ENCODE measurements at regions not wholly inside any gene's neighbourhood (a gene's known extent, or its start where the extent isn't known, plus 50 kb on each side); places are given as distances from the start of the nearest gene placed in this dataset.
"Not testable (repeated sequence)": the region's sequence is repeated elsewhere in the genome, so short reads cannot be mapped to it uniquely, and the experiment has no call there.

DNA sequence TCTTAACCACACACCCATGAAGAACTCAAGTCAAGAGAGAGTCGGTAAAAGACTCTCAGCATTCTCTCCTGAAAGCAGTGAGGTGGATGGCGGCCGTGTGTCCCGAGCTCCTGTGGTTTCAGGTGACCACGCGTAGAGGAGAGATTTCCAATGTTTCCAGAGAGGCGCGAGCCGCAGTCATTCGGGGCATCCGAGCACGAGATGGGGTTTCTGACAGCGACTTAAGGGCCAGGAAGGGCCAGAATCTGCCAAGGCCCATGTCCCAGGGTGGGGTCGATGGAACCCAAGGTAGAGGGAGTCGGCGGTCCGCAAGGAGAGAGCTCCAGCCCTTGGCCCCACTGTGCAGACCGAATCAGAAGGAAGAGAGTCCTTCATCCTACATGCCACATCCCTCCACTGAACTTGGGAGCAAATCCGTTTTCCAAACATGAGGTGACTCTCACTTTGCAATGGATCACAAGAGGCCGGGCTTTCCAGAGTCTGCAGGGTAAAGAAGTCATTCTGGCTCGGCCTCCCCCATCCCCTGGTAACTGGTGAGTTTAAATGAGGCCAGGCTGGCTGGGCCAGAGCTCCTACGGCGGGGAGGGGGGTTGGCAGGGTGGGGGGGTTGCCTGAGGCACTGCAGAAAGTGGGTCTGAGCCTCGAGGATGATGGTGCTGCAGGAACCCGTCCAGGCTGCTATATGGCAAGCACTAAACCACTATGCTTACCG, 1511.8 kb upstream of the DEFB115 start:
- TF ChIP-seq, protein P1, sequence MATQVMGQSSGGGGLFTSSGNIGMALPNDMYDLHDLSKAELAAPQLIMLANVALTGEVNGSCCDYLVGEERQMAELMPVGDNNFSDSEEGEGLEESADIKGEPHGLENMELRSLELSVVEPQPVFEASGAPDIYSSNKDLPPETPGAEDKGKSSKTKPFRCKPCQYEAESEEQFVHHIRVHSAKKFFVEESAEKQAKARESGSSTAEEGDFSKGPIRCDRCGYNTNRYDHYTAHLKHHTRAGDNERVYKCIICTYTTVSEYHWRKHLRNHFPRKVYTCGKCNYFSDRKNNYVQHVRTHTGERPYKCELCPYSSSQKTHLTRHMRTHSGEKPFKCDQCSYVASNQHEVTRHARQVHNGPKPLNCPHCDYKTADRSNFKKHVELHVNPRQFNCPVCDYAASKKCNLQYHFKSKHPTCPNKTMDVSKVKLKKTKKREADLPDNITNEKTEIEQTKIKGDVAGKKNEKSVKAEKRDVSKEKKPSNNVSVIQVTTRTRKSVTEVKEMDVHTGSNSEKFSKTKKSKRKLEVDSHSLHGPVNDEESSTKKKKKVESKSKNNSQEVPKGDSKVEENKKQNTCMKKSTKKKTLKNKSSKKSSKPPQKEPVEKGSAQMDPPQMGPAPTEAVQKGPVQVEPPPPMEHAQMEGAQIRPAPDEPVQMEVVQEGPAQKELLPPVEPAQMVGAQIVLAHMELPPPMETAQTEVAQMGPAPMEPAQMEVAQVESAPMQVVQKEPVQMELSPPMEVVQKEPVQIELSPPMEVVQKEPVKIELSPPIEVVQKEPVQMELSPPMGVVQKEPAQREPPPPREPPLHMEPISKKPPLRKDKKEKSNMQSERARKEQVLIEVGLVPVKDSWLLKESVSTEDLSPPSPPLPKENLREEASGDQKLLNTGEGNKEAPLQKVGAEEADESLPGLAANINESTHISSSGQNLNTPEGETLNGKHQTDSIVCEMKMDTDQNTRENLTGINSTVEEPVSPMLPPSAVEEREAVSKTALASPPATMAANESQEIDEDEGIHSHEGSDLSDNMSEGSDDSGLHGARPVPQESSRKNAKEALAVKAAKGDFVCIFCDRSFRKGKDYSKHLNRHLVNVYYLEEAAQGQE (IDR thresholded peaks at IDR 0.05; ENCODE audit: insufficient read depth in 1 of 2, low read depth in 2 of 2, low read length in 1 of 2): not testable (repeated sequence)
- TF ChIP-seq, protein P2, sequence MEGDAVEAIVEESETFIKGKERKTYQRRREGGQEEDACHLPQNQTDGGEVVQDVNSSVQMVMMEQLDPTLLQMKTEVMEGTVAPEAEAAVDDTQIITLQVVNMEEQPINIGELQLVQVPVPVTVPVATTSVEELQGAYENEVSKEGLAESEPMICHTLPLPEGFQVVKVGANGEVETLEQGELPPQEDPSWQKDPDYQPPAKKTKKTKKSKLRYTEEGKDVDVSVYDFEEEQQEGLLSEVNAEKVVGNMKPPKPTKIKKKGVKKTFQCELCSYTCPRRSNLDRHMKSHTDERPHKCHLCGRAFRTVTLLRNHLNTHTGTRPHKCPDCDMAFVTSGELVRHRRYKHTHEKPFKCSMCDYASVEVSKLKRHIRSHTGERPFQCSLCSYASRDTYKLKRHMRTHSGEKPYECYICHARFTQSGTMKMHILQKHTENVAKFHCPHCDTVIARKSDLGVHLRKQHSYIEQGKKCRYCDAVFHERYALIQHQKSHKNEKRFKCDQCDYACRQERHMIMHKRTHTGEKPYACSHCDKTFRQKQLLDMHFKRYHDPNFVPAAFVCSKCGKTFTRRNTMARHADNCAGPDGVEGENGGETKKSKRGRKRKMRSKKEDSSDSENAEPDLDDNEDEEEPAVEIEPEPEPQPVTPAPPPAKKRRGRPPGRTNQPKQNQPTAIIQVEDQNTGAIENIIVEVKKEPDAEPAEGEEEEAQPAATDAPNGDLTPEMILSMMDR (IDR thresholded peaks at IDR 0.05): not testable (repeated sequence)
- not testable (repeated sequence) for TF ChIP-seq POLR2AphosphoS5 (IDR thresholded peaks at IDR 0.05; ENCODE audit: low read depth, low read length); TCF7L2 (IDR thresholded peaks at IDR 0.05; ENCODE audit: low read depth, low read length); SIN3A (IDR thresholded peaks at IDR 0.05; ENCODE audit: borderline replicate concordance, insufficient read depth, low read depth, low read length)

All from Panc1 (cell line).